K562 (cell line): ENCODE measurements at regions not wholly inside any gene's neighbourhood (a gene's known extent, or its start where the extent isn't known, plus 50 kb on each side); places are given as distances from the start of the nearest gene placed in this dataset.

Experiments
- ATAC-seq: fragments of 200-7000 bp; cut with Tn5 transposase; 3 replicates; pipeline ENCODE4 v1.9.1; 2020; ENCODE audit warnings: moderate library complexity
- BruUV-seq: library from RNA; stranded (reverse); fragments of 400-500 nt; replicated peaks from 2 replicates; lab custom pipeline; 2021; lab: Mats Ljungman, UMichigan
- CTCF ChIA-PET: fragments of 300-600 bp; formaldehyde crosslinking; extraction: SDS; loops from one replicate; lab custom pipeline; 2021; ENCODE audit warnings: low intra/inter-chr PET ratio; lab: Yijun Ruan, JAX
- POLR2A ChIA-PET: fragments of 300-600, 350-650 bp; sonication (Branson Sonifier 250); formaldehyde crosslinking; extraction: SDS; loops from one replicate; lab custom pipeline; 2021; ENCODE audit warnings: antibody characterized with exemption, inconsistent platforms; lab: Yijun Ruan, JAX
- DNase-seq, 4 experiments: peaks; one replicate each; pipeline versions ENCODE4 v3.0.0 to v3.0.0-alpha.2; 2011 to 2018; ENCODE audit warnings: low spot score in 3 of 4, mixed read lengths in 3 of 4; ENCODE audit errors: extremely low read depth in 1 of 4
- FAIRE-seq: peaks from 2 replicates; lab custom pipeline; 2011; peaks lifted over from hg19 to GRCh38; lab: Jason Lieb, UNC
- H2AFZ ChIP-seq: 2 replicates; pipeline ENCODE4 v1.6.0; 2011; ENCODE audit warnings: low read depth, low read length, control low read depth, inconsistent platforms
- H3K27ac ChIP-seq: fragments of 200-600 bp; 3 replicates; pipeline ENCODE4 v1.8.0; 2011; ENCODE audit warnings: low read depth, mild to moderate bottlenecking, control low read depth, inconsistent platforms, low read length, moderate library complexity, mixed read lengths; ENCODE audit errors: extremely low read depth
- H3K27me3 ChIP-seq, 2 experiments: fragments of 300-600 bp in 1 of 2; 2 replicates in 1 of 2; 3 replicates in 1 of 2; pipeline versions ENCODE4 v1.6.0 to v1.8.0; 2011; ENCODE audit warnings: inconsistent platforms in 2 of 2, low read length in 2 of 2, mild to moderate bottlenecking in 1 of 2, mixed read lengths in 1 of 2, moderate library complexity in 1 of 2; ENCODE audit not compliant: control insufficient read depth in 2 of 2, insufficient read depth in 2 of 2
- H3K36me3 ChIP-seq: fragments of 300-600 bp; 3 replicates; pipeline ENCODE4 v1.8.0; 2011; ENCODE audit warnings: mild to moderate bottlenecking, low read length, inconsistent platforms; ENCODE audit not compliant: control insufficient read depth, insufficient read depth
- H3K4me1 ChIP-seq, 2 experiments: fragments of 200-600 bp in 1 of 2; replicated peaks in 1 of 2; 2 replicates in 1 of 2; 3 replicates in 1 of 2; pipeline versions ENCODE4 v1.5.1 to v1.8.0; 2011; ENCODE audit warnings: inconsistent platforms in 2 of 2, low read length in 2 of 2, mild to moderate bottlenecking in 1 of 2, mixed read lengths in 1 of 2, moderate library complexity in 1 of 2; ENCODE audit not compliant: control insufficient read depth in 2 of 2, insufficient read depth in 2 of 2
- H3K4me2 ChIP-seq: 2 replicates; pipeline ENCODE4 v1.6.1; 2011; ENCODE audit warnings: low read length, control low read depth, inconsistent platforms, mixed read lengths; ENCODE audit not compliant: insufficient read depth
- H3K4me3 ChIP-seq: fragments of 200-600 bp; sonication (generic), shearing (Covaris generic); 2 replicates; pipeline ENCODE4 v1.5.1; 2016; ENCODE audit warnings: control low read depth, inconsistent platforms
- H3K79me2 ChIP-seq: fragments of 200-600 bp; 3 replicates; pipeline ENCODE4 v1.8.0; 2011; ENCODE audit warnings: low read length, inconsistent platforms; ENCODE audit not compliant: control insufficient read depth, insufficient read depth
- H3K9ac ChIP-seq, 2 experiments: 2 replicates each; pipeline versions ENCODE4 v1.6.0 to v1.6.1; 2011; ENCODE audit warnings: low read depth in 2 of 2, low read length in 2 of 2, control low read depth in 1 of 2, inconsistent platforms in 1 of 2, mild to moderate bottlenecking in 1 of 2, mixed read lengths in 1 of 2; ENCODE audit not compliant: insufficient read depth in 1 of 2
- H3K9me1 ChIP-seq: one replicate; pipeline ENCODE4 v1.6.0; 2011; ENCODE audit warnings: inconsistent platforms, mild to moderate bottlenecking, low read length, moderate library complexity; ENCODE audit not compliant: control insufficient read depth, insufficient read depth
- H3K9me3 ChIP-seq: replicated peaks from 2 replicates; pipeline ENCODE4 v1.5.1; 2011; ENCODE audit warnings: low read depth, low read length, inconsistent platforms; ENCODE audit not compliant: control insufficient read depth, insufficient read depth
- H4K20me1 ChIP-seq: replicated peaks from 2 replicates; pipeline ENCODE4 v1.6.1; 2011; ENCODE audit warnings: low read length, inconsistent platforms, mixed read lengths; ENCODE audit not compliant: control insufficient read depth, insufficient read depth
- ATF1 ChIP-seq, 2 experiments: fragments of 450-650 bp in 1 of 2; IDR thresholded peaks; 2 replicates each; pipeline ENCODE4 v1.6.1; 2016; ENCODE audit warnings: missing compliant biosample characterization in 1 of 2, missing genetic modification characterization in 1 of 2
- COPS2 ChIP-seq: fragments of 450-650 bp; conservative IDR thresholded peaks from 2 replicates; pipeline ENCODE4 v1.6.1; 2016; ENCODE audit warnings: mild to moderate bottlenecking, moderate library complexity
- HNRNPL ChIP-seq: fragments of 200-400 bp; formaldehyde crosslinking; IDR thresholded peaks from 2 replicates; pipeline ENCODE4 v1.6.1; 2017; ENCODE audit warnings: low read depth, mild to moderate bottlenecking, low read length
- LEF1 ChIP-seq: fragments of 450-650 bp; IDR thresholded peaks from 2 replicates; pipeline ENCODE4 v1.6.1; 2016; ENCODE audit warnings: mild to moderate bottlenecking
- MLX ChIP-seq, 2 experiments: fragments of 450-650 bp in 1 of 2; sonication (generic) in 1 of 2; formaldehyde crosslinking; conservative IDR thresholded peaks; 2 replicates each; pipeline versions ENCODE4 v1.4.0 to v1.8.1; 2020 to 2022; ENCODE audit warnings: mild to moderate bottlenecking in 1 of 2, missing genetic modification reagents in 1 of 2
- MYNN ChIP-seq, 2 experiments: sonication (generic); formaldehyde crosslinking in 1 of 2; IDR thresholded peaks; 2 replicates each; pipeline versions ENCODE4 v1.5.0 to v1.6.1; 2016 to 2020; ENCODE audit warnings: antibody characterized with exemption in 1 of 2, missing genetic modification reagents in 1 of 2
- PHTF2 ChIP-seq: fragments of 250-450 bp; sonication (Bioruptor Pico); IDR thresholded peaks from 2 replicates; pipeline ENCODE4 v1.5.0; 2021; ENCODE audit warnings: mild to moderate bottlenecking
- RERE ChIP-seq: sonication (generic); formaldehyde crosslinking; IDR thresholded peaks from 2 replicates; pipeline ENCODE4 v1.8.0; 2023; ENCODE audit warnings: missing genetic modification reagents, mild to moderate bottlenecking, borderline replicate concordance
- SUPT5H ChIP-seq: fragments of 450-650 bp; IDR thresholded peaks from 2 replicates; pipeline ENCODE4 v1.6.1; 2016
- ZFP30 ChIP-seq: fragments of 250-450 bp; sonication (Bioruptor Pico); IDR thresholded peaks from 2 replicates; pipeline ENCODE4 v1.8.0; 2022; ENCODE audit warnings: moderate library complexity, mild to moderate bottlenecking, inconsistent platforms, borderline replicate concordance
- ZNF347 ChIP-seq: fragments of 450-650 bp; formaldehyde crosslinking; IDR thresholded peaks from 2 replicates; pipeline ENCODE4 v1.4.0; 2020; ENCODE audit warnings: low read depth, mild to moderate bottlenecking, moderate library complexity
- ZSCAN29 ChIP-seq: fragments of 450-650 bp; IDR thresholded peaks from 2 replicates; pipeline ENCODE4 v1.6.1; 2017
- WGBS: fragments of 100-300 bp; shearing (Covaris generic); methylation state at CpG from one replicate; pipeline ENCODE4 v1.1.6; 2016; ENCODE audit warnings: low coverage, mixed read lengths; ENCODE audit not compliant: insufficient coverage; ENCODE audit errors: missing lambda C conversion rate; 5-methylcytosine and 5-hydroxymethylcytosine counted together
- in situ Hi-C: fragments of 300-500 bp; cut with MboI; formaldehyde crosslinking; loops from 4 replicates; pipeline ENCODE4 v1.15.0; 2018; ENCODE audit warnings: inconsistent platforms, mixed read lengths
- intact Hi-C: fragments of 100-400 bp; cut with micrococcal nuclease; formaldehyde crosslinking; loops from 2 replicates; pipeline ENCODE4 v1.14.2; 2022

- no peak for TF ChIP-seq MYNN (IDR thresholded peaks at IDR 0.05)
- TF ChIP-seq MYNN (CRISPR knock-in tag; IDR thresholded peaks at IDR 0.05) = no peak
- no peak for TF ChIP-seq ATF1 (CRISPR knock-in tag; IDR thresholded peaks at IDR 0.05)
- no peak for TF ChIP-seq ATF1 (tag; IDR thresholded peaks at IDR 0.05)
These were observed 316.7 kb upstream of the CHAC2 start (continued) for GRCh38 chr2:53450923-53451322.

GRCh38 chr2:53448591-53448990 lies 319.0 kb upstream of the CHAC2 start:
- FAIRE-seq = no peak
- H3K4me1 ChIP-seq = no peaks in the 10 kb centered on the region

More at GRCh38 chr2:53448591-53448990, 319.0 kb upstream of the CHAC2 start:
- 0% methylated on average over 1 of the region's 1 CpG for WGBS
- H2AFZ ChIP-seq = no peak overlapping the region
- no peaks in the 10 kb centered on the region for H3K9me3 ChIP-seq
- no peaks in the 10 kb centered on the region for H3K36me3 ChIP-seq
- DNase-seq (no peak), ATAC-seq (no peak)
- in situ Hi-C loops = no loop called here
- intact Hi-C loops = no loop called here
- no peak overlapping the region for H3K4me2 ChIP-seq
- ChIA-PET POLR2A (no interaction called here), CTCF (no interaction called here)
- no peaks in the 10 kb centered on the region for H3K9me1 ChIP-seq
- H3K9ac ChIP-seq = no peak overlapping the region
- H3K27me3 ChIP-seq = no peaks in the 10 kb centered on the region
- no peak overlapping the region for H3K4me3 ChIP-seq
- H3K79me2 ChIP-seq = no peaks in the 10 kb centered on the region
- no peak overlapping the region for H3K27ac ChIP-seq
- TF ChIP-seq COPS2 = no peak
- no peak for TF ChIP-seq PHTF2 (CRISPR knock-in tag)
- TF ChIP-seq LEF1 = no peak
- TF ChIP-seq SUPT5H = no peak
- TF ChIP-seq RERE = no peak
- TF ChIP-seq HNRNPL = no peak
- no peak for TF ChIP-seq ZNF347
- no peak for TF ChIP-seq MLX (CRISPR knock-in tag; conservative IDR thresholded peaks at IDR 0.05)
- TF ChIP-seq ZSCAN29 = no peak
- TF ChIP-seq ZFP30 (CRISPR knock-in tag) = no peak
- no peaks in the 10 kb centered on the region for H4K20me1 ChIP-seq
- BruUV-seq = no TSS peak
